ENCODE measurements at regions not wholly inside any gene's neighbourhood (a gene's known extent, or its start where the extent isn't known, plus 50 kb on each side); places are given as distances from the start of the nearest gene placed in this dataset.

DNA sequence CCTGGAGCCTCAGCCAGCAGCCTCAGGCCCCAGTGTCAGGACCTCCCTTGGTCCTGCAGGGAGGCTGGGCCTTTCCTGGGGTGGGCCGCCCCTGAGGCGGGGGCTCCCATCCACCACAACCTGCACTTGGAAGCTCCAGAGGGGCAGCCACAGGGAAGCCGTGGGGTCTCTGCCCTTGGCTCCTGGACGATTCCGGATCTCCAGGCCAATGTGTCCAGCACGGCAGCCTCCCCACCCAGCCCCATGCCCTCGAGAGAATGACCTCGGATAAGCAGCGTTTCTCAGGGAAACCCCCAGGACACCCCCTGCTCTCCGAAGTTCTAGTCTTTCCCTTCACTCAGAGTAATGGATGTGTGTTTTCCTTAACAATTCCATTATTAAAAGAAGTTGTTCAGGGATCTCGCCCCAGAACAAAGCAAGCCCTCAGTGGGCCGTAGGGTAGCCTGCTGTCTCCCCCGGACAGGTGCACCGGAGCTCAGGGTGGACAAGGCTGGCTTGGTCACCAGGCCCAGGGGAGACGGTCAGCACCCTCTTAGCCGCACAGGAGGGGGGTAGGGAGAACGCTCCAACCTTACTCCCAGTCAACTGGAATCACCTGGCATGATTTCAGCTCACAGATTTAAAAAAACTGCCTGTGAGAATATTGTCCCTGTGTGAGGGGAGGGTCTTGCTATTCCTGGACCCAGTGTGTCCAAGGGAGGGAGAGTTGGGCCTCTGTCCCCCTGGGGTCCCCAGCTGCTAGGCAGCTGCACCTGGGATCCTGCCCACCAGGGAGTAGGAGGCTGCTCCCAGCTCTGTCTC is 72.2 kb upstream of the OTOS start:
- H2AFZ ChIP-seq: no peak overlapping the region
- no peaks in the 10 kb centered on the region for H3K9me2 ChIP-seq (ENCODE audit: insufficient read depth)
- no peaks in the 10 kb centered on the region for H3K4me1 ChIP-seq (ENCODE audit: insufficient read depth)
- in situ Hi-C loops (cut with MboI): no loop called here
- no peak overlapping the region for H3K4me2 ChIP-seq (ENCODE audit: unreplicated experiment)
- TF ChIP-seq EZH2phosphoT487 (IDR thresholded peaks at IDR 0.05; ENCODE audit: insufficient read depth, low read depth) (no peak), EZH2 (IDR thresholded peaks at IDR 0.05; ENCODE audit: insufficient read depth, poor library complexity, severe bottlenecking) (no peak)
- no peaks in the 10 kb centered on the region for H3F3A ChIP-seq (ENCODE audit: insufficient read depth)
- WGBS, 2 experiments (ENCODE audit: low coverage in 1 of 2, low lambda C conversion rate in 2 of 2, missing lambda C conversion rate in 2 of 2): 64 to 67% methylated on average over 14 to 17 of the region's 17 CpGs
- H3K4me3 ChIP-seq: no peak overlapping the region
- no peaks in the 10 kb centered on the region for H3K27me3 ChIP-seq (replicated peaks; ENCODE audit: insufficient read depth)
- no peak overlapping the region for H3K9ac ChIP-seq
- no peak for DNase-seq
- no peaks in the 10 kb centered on the region for H3K9me3 ChIP-seq (ENCODE audit: low read depth)
- H3K27ac ChIP-seq: no peak overlapping the region
- H4K20me1 ChIP-seq (ENCODE audit: insufficient read depth): no peaks in the 10 kb centered on the region
- H3K36me3 ChIP-seq (ENCODE audit: low read depth): no peaks in the 10 kb centered on the region
- no peaks in the 10 kb centered on the region for H3K79me2 ChIP-seq (ENCODE audit: insufficient read depth)

DNA sequence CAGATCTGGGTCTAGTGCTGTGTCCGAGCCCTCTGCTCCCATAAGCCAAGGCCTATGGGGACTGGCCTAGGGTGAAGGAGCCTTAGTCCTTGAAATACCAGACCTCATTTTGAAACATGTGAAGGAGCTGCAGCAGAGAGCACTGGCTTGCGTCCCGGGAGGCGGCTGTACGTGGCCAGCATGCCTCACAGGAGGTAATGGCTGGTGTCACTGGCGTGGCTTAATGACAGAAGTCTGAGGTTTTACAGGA is 72.7 kb upstream of the OTOS start:
- Histone ChIP-seq H3K36me3 (ENCODE audit: low read depth) (no peaks in the 10 kb centered on the region), H3K27me3 (replicated peaks; ENCODE audit: insufficient read depth) (no peaks in the 10 kb centered on the region), H3K9me2 (ENCODE audit: insufficient read depth) (no peaks in the 10 kb centered on the region), H3K9ac (no peak overlapping the region), H3K4me3 (no peak overlapping the region), H3F3A (ENCODE audit: insufficient read depth) (no peaks in the 10 kb centered on the region), H2AFZ (no peak overlapping the region), H3K9me3 (ENCODE audit: low read depth) (no peaks in the 10 kb centered on the region), H3K4me2 (ENCODE audit: unreplicated experiment) (no peak overlapping the region), H3K27ac (no peak overlapping the region), H3K4me1 (ENCODE audit: insufficient read depth) (no peaks in the 10 kb centered on the region), H4K20me1 (ENCODE audit: insufficient read depth) (no peaks in the 10 kb centered on the region), H3K79me2 (ENCODE audit: insufficient read depth) (no peaks in the 10 kb centered on the region)
- 84 to 91% methylated on average over 6 of the region's 6 CpGs for WGBS, 2 experiments (ENCODE audit: low coverage in 1 of 2, low lambda C conversion rate in 2 of 2, missing lambda C conversion rate in 2 of 2)
- no peak for DNase-seq
- no peak for TF ChIP-seq EZH2 (IDR thresholded peaks at IDR 0.05; ENCODE audit: insufficient read depth, poor library complexity, severe bottlenecking)
- no peak for TF ChIP-seq EZH2phosphoT487 (IDR thresholded peaks at IDR 0.05; ENCODE audit: insufficient read depth, low read depth)
- in situ Hi-C loops (cut with MboI): no loop called here

DNA sequence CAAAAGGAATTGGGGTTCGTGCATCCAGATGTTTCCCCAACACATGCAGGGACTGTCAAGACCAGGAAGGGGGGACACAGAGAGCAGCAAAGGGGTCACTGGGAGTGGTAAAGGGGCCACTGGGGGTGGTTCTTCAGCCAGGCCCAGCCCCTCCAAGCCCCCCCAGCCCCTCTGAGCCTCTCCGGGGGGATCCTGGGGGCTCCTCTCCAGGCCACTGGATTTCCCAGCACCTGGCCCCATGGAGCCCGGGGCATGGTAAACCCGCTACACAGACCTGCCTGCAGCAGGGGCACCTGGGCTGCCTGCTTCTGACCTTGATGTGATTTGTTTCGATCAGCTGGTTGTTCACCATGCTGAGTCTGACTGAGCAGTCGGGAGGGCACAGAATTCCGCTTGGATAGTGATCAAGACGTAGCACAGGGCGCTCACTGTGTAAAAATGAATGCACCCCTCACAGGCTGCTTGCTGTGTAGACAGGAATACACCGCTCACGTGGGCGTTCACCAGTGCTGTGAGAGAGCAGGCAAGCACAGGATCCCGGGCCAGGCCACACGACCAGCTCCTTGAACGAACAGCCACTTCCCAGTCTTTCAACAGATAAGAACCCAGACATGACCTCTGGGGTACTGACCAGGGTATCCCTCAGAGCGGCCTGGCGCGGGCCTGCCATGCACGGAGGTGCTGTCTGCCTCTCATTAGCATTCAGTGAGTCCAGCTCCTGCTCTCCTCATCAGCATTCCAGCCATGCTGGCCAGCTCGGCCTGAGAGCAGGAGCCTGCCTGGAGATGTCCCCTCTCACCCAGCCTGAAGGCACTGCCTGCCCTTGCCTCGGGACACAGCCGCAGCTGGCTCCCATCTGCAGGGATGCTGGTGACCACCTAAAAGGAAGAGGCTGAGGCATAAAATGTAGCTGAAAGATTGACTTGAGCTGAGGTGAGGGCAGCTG is 73.3 kb upstream of the OTOS start:
- Histone ChIP-seq H3K9me3 (ENCODE audit: low read depth) (no peaks in the 10 kb centered on the region), H3K36me3 (ENCODE audit: low read depth) (no peaks in the 10 kb centered on the region), H3K4me2 (ENCODE audit: unreplicated experiment) (no peak overlapping the region), H3K79me2 (ENCODE audit: insufficient read depth) (no peaks in the 10 kb centered on the region), H3K9ac (no peak overlapping the region), H3K4me3 (no peak overlapping the region), H3K27me3 (replicated peaks; ENCODE audit: insufficient read depth) (peaks cover 3% of the 10 kb centered on the region; the same call in 1 of the 2 replicates), H3K4me1 (ENCODE audit: insufficient read depth) (no peaks in the 10 kb centered on the region), H3K27ac (no peak overlapping the region), H4K20me1 (ENCODE audit: insufficient read depth) (no peaks in the 10 kb centered on the region), H3F3A (ENCODE audit: insufficient read depth) (no peaks in the 10 kb centered on the region), H3K9me2 (ENCODE audit: insufficient read depth) (no peaks in the 10 kb centered on the region), H2AFZ (no peak overlapping the region)
- 66 to 74% methylated on average over 21 to 22 of the region's 22 CpGs for WGBS, 2 experiments (ENCODE audit: low coverage in 1 of 2, low lambda C conversion rate in 2 of 2, missing lambda C conversion rate in 2 of 2)
- in situ Hi-C loops (cut with MboI): no loop called here
- DNase-seq: no peak
- TF ChIP-seq EZH2phosphoT487 (IDR thresholded peaks at IDR 0.05; ENCODE audit: insufficient read depth, low read depth) (no peak), EZH2 (IDR thresholded peaks at IDR 0.05; ENCODE audit: insufficient read depth, poor library complexity, severe bottlenecking) (no peak)

DNA sequence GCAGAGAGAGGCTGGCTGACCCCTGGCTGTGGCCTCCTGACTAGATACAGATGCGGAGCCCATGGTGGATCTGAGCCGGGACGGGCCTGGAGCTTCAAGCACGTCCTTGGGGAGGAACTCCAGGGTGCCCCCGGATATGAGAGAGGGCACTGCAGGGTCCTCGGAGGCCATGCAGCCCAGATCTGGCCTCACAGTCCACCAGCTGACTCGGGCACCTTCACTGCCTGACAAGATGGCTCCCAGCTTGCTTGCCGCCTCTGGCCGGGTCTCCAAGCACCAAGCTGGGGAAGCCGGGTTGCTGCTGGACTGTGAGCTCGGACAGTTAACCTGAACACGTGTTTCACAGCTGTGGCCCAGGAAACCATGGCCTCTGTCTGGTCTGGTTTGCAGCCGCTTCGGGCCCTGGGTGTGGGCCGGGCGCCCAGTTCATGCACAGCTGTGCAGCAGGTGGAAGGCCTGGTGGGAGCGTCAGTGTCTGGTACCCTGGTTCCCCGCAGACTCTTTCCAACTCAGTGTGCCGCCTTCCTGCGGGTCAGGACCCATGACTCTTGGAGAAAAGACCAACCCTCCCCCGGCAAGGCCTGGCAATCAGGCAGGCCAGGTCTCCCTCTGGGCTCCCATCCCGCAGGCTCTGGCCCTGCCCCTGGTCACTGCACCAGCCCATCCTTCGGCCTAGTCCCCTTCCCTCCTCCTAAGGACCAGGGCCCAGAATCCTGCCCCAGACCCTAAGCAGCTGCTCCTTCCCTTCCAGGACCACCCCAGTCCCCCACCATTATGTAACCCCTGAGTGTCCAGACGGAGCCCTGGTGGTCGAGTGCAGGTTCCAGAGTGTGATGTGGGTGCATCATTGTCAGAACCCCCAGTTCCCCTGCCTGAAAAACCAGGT is 74.6 kb upstream of the OTOS start:
- no peak for TF ChIP-seq EZH2 (IDR thresholded peaks at IDR 0.05; ENCODE audit: insufficient read depth, poor library complexity, severe bottlenecking)
- TF ChIP-seq EZH2phosphoT487 (IDR thresholded peaks at IDR 0.05; ENCODE audit: insufficient read depth, low read depth): no peak

More for the DNA sequence above, 74.6 kb upstream of the OTOS start:
- H3K27ac ChIP-seq: no peak overlapping the region
- H3K9me3 ChIP-seq (ENCODE audit: low read depth): no peaks in the 10 kb centered on the region
- H4K20me1 ChIP-seq (ENCODE audit: insufficient read depth): no peaks in the 10 kb centered on the region
- no peak overlapping the region for H2AFZ ChIP-seq
- H3K36me3 ChIP-seq (ENCODE audit: low read depth): no peaks in the 10 kb centered on the region
- no peak overlapping the region for H3K4me2 ChIP-seq (ENCODE audit: unreplicated experiment)
- in situ Hi-C loops (cut with MboI): no loop called here
- H3K4me3 ChIP-seq: no peak overlapping the region
- H3K9me2 ChIP-seq (ENCODE audit: insufficient read depth): no peaks in the 10 kb centered on the region
- peaks cover 9% of the 10 kb centered on the region; the same call in 1 of the 2 replicates for H3K27me3 ChIP-seq (replicated peaks; ENCODE audit: insufficient read depth)
- H3K9ac ChIP-seq: no peak overlapping the region
- no peaks in the 10 kb centered on the region for H3K79me2 ChIP-seq (ENCODE audit: insufficient read depth)
- DNase-seq: no peak
- 58 to 60% methylated on average over 25 of the region's 25 CpGs for WGBS, 2 experiments (ENCODE audit: low coverage in 1 of 2, low lambda C conversion rate in 2 of 2, missing lambda C conversion rate in 2 of 2)
- peaks cover under 1% of the 10 kb centered on the region; the same call in 1 of the 2 replicates for H3K4me1 ChIP-seq (ENCODE audit: insufficient read depth)
- no peaks in the 10 kb centered on the region for H3F3A ChIP-seq (ENCODE audit: insufficient read depth)

Data from GM23248 (cell line).